Islet precursor cell (in vitro differentiated cells): ENCODE measurements at regions not wholly inside any gene's neighbourhood (a gene's known extent, or its start where the extent isn't known, plus 50 kb on each side); places are given as distances from the start of the nearest gene placed in this dataset.
"Not testable (repeated sequence)": the region's sequence is repeated elsewhere in the genome, so short reads cannot be mapped to it uniquely, and the experiment has no call there.

Experiments
- DNase-seq: peaks from one replicate; pipeline ENCODE4 v3.0.0-alpha.2; 2018

- DNase-seq = no peak
Measured at GRCh38 chr3:30538791-30539190, 67.6 kb upstream of the TGFBR2 start.

GRCh38 chr3:30539206-30539605 lies 67.2 kb upstream of the TGFBR2 start:
- no peak for DNase-seq

- no peak for DNase-seq
Measured at GRCh38 chr3:30539772-30540171, 66.6 kb upstream of the TGFBR2 start.

GRCh38 chr3:30541156-30541555 lies 65.2 kb upstream of the TGFBR2 start:
- DNase-seq = not testable (repeated sequence)

GRCh38 chr3:30542897-30543296 lies 63.5 kb upstream of the TGFBR2 start:
- DNase-seq = no peak

GRCh38 chr3:30544812-30545211 lies 61.6 kb upstream of the TGFBR2 start:
- no peak for DNase-seq

- DNase-seq = no peak
Measured at GRCh38 chr3:30546934-30547333, 59.5 kb upstream of the TGFBR2 start.

GRCh38 chr3:30547716-30548115 lies 58.7 kb upstream of the TGFBR2 start:
- no peak for DNase-seq

- DNase-seq = no peak
Measured at GRCh38 chr3:30548600-30548999, 57.8 kb upstream of the TGFBR2 start.

- no peak for DNase-seq
Measured at GRCh38 chr3:30549600-30549999, 56.8 kb upstream of the TGFBR2 start.

- DNase-seq = peak; percentile 81
Measured at GRCh38 chr3:30550246-30550645, 56.2 kb upstream of the TGFBR2 start.

GRCh38 chr3:30551266-30551665 lies 55.1 kb upstream of the TGFBR2 start:
- DNase-seq = no peak

- DNase-seq = no peak
Measured at GRCh38 chr3:30551927-30552326, 54.5 kb upstream of the TGFBR2 start.

GRCh38 chr3:30553641-30554316 lies 52.6 kb upstream of the TGFBR2 start:
- DNase-seq = no peak

- no peak for DNase-seq
Measured at GRCh38 chr3:30554317-30554690, 52.1 kb upstream of the TGFBR2 start.

- DNase-seq = no peak
Measured at GRCh38 chr3:30555968-30556367, 50.4 kb upstream of the TGFBR2 start.
